AG09319 (cell line): ENCODE measurements at regions not wholly inside any gene's neighbourhood (a gene's known extent, or its start where the extent isn't known, plus 50 kb on each side); places are given as distances from the start of the nearest gene placed in this dataset.

Experiments used
- DNase-seq: peaks from one replicate; pipeline ENCODE4 v3.0.0-alpha.2; 2010; ENCODE audit warnings: low read depth; ENCODE audit errors: extremely low read depth
- TF ChIP-seq, protein P1 (sequence below): IDR thresholded peaks from 2 replicates; pipeline ENCODE4 v1.5.1; 2011; ENCODE audit warnings: low read depth, mild to moderate bottlenecking, inconsistent platforms, low read length, moderate library complexity

DNA sequence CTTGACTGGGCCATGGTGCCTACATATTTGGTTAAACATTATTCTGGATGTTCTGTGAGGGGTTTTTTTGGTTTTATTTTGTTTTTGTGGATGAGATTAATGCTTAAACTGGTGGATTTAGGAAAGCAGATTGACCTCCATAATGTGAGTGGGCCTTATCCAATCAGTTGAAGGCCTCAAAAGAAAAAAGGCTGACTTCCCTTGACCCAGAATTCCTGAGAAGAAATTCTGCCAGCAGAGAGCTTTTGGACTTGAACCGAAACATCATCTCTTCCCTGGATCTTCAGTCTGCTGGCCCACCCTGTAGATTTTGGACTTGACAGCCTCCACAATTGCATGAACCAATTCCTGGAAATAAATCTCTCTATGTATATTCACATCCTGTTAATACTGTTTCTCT is 94.4 kb downstream of the ADRA2A start:
- DNase-seq, result no peak

DNA sequence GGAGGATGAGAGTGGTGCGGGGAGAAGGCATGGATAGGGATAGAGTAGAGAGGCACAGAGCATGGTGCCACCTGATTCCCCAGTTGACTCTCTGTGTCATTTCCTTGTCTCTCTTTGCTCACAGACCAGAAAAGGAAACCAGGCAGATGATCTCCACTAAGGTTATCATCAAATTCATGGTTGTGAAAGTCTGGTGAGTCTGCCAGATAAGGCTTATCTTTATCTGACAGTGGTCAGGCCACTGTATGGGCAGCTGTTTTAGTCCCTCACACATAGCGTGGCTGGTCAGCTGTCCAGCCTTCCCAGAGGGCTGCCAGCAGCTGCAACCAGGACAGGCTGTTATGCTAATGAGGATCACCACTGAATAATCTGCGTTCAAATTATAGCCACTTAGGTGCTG is 99.0 kb downstream of the ADRA2A start:
- DNase-seq, result no peak
- TF ChIP-seq, protein P1, sequence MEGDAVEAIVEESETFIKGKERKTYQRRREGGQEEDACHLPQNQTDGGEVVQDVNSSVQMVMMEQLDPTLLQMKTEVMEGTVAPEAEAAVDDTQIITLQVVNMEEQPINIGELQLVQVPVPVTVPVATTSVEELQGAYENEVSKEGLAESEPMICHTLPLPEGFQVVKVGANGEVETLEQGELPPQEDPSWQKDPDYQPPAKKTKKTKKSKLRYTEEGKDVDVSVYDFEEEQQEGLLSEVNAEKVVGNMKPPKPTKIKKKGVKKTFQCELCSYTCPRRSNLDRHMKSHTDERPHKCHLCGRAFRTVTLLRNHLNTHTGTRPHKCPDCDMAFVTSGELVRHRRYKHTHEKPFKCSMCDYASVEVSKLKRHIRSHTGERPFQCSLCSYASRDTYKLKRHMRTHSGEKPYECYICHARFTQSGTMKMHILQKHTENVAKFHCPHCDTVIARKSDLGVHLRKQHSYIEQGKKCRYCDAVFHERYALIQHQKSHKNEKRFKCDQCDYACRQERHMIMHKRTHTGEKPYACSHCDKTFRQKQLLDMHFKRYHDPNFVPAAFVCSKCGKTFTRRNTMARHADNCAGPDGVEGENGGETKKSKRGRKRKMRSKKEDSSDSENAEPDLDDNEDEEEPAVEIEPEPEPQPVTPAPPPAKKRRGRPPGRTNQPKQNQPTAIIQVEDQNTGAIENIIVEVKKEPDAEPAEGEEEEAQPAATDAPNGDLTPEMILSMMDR, result no peak

More for the DNA sequence above, 94.4 kb downstream of the ADRA2A start:
- TF ChIP-seq, protein P1, result no peak

DNA sequence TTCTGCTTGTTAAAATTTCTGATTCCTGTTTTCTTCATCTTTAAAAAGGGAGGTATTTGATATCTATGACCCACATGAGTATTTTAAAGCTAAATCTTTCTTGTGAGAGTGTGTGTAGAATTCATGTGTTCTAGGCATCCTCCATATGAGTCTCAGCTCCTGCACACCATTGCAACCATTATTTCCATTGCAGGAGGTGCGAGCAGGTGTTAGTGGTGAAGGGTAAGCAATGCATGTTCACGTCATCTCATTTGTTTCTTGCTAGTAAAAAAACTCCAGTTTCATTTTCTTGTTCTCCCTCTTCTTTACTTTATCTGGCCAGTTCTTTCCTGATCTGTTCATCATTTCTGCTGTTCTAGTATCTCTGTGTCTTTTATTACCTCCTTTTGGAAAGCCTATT is 100.5 kb downstream of the ADRA2A start:
- TF ChIP-seq, protein P1, result no peak
- no peak for DNase-seq

DNA sequence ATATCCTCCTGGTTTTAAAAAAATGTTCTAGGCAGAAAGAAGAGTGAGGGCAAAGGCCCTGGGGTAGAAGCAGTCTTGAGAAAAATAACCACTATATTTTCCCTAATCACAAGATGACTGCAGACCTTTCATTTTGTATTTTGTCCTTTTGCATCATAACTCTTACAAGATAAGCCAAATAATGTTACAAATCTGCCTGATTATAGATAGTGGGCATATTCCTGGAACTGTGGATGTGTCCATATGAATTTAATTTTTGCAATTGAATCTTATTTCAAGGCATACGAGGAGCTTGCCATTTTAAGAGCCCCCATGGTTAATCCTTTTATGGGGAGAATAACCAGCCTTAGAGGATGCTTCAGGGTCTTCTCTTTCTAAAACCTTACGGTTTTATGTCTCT is 102.7 kb downstream of the ADRA2A start:
- DNase-seq, result no peak
- TF ChIP-seq, protein P1, result no peak

DNA sequence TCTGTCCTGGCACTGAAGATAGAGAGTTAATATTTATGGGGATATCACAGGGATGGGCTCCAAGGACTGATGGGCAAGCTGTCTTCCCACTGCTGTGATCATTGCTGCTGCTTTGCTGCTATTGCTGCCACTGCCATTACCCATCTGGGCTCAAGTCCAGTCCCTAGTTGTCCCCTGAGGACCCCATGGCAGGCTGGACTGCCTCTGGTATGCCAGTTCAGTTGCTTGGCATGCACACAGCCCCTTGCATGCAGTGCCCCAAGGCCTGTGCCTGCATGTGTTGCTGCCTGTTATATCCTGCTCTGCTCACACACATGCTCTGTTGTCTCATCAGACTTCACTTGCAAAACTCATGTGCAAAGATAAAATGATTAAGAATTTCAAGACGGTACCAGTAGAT is 109.5 kb downstream of the ADRA2A start:
- DNase-seq, result no peak
- TF ChIP-seq, protein P1, result no peak

DNA sequence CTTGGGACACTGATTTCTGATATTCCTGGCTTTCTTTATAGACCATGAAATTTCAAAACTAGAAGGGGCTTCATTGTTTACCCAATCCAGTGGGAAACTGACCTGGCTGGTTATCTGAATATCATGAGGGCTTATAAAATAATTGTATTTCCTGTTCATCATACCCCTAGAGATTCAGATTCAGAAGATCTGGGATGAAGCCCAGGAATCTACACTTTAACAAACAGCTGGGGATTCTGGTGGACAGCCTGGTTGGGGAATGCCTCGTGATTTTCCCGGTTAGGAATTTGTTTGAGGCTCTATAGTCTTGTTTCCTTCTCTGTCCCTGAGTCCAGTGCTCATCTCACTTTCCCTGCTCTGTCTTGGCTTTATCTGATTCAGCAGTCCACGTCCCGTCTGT is 110.3 kb downstream of the ADRA2A start:
- TF ChIP-seq, protein P1, result no peak
- no peak for DNase-seq

DNA sequence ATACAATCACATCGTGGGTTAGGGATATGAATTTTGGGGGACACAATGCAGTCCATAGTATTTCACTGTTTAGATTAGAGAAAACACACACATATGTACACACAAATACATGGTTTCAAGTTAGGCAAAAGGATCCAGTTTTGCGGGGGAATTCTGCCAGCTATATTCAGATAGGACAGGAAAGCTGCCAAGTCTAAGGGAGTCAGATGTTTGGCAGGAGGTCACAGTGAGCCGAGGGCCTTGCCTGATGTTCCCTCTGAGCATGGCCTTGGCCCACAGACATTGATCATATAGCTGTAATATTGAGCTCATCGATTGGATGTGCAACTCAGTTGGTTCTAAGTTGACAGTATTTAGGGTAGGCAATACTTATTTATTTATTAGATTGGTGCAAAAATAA is 122.8 kb downstream of the ADRA2A start:
- DNase-seq, result no peak

More for the DNA sequence above, 122.8 kb downstream of the ADRA2A start:
- TF ChIP-seq, protein P1, result no peak
